HCT116 (cell line): ENCODE measurements at regions not wholly inside any gene's neighbourhood (a gene's known extent, or its start where the extent isn't known, plus 50 kb on each side); places are given as distances from the start of the nearest gene placed in this dataset.

Experiments
- ATAC-seq: fragments of 200-7000 bp; cut with Tn5 transposase; 2 replicates; pipeline ENCODE4 v1.9.1; 2020; ENCODE audit warnings: mild to moderate bottlenecking, moderate library complexity
- BruUV-seq: library from RNA; stranded (reverse); fragments of 400-500 nt; replicated peaks from 2 replicates; lab custom pipeline; 2021; lab: Mats Ljungman, UMichigan
- CTCF ChIA-PET: fragments of 300-600 bp; sonication (Branson Sonifier 250); formaldehyde crosslinking; loops from one replicate; lab custom pipeline; 2021; ENCODE audit warnings: antibody characterized with exemption; lab: Charles Lee
- POLR2A ChIA-PET: fragments of 300-600, 350-600 bp; sonication (Branson Sonifier 250); formaldehyde crosslinking; loops from one replicate; lab custom pipeline; 2021; ENCODE audit warnings: antibody characterized with exemption; lab: Charles Lee
- RAD21 ChIA-PET, 2 experiments: fragments of 300-600 bp; sonication (Branson Sonifier 250); formaldehyde crosslinking; loops; one replicate each; lab custom pipeline; 2023; ENCODE audit warnings: low total read pairs in 2 of 2; ENCODE audit not compliant: uncharacterized antibody in 2 of 2, unreplicated experiment in 2 of 2, low non-redundant PET in 1 of 2; lab: Charles Lee
- DNase-seq: peaks from one replicate; pipeline ENCODE4 v3.0.0-alpha.2; 2010; ENCODE audit warnings: low read depth, low spot score
- H2AFZ ChIP-seq: fragments of 200-600 bp; shearing (Covaris generic), sonication (generic); 2 replicates; pipeline ENCODE4 v1.6.1; 2017; ENCODE audit warnings: low read depth, mixed run types, mixed read lengths, antibody characterized with exemption, low read length; ENCODE audit not compliant: poor library complexity, severe bottlenecking
- H3K27ac ChIP-seq: 2 replicates; pipeline ENCODE4 v1.5.1; 2012; ENCODE audit warnings: low read depth, low read length
- H3K27me3 ChIP-seq: fragments of 200-600 bp; sonication (generic); 2 replicates; pipeline ENCODE4 v1.6.1; 2016; ENCODE audit warnings: mixed run types, low read length, mixed read lengths; ENCODE audit not compliant: insufficient read depth
- H3K36me3 ChIP-seq, 2 experiments: fragments of 200-500 bp in 1 of 2; fragments of 200-600 bp in 1 of 2; sonication (Bioruptor generic) in 1 of 2; sonication (generic) in 1 of 2; 2 replicates each; pipeline versions ENCODE4 v1.5.1 to v1.6.1; 2014 to 2016; ENCODE audit warnings: low read length in 2 of 2, inconsistent platforms in 1 of 2, mixed read lengths in 1 of 2, mixed run types in 1 of 2; ENCODE audit not compliant: insufficient read depth in 2 of 2, control insufficient read depth in 1 of 2
- H3K4me1 ChIP-seq, 2 experiments: fragments of 200-600 bp in 1 of 2; sonication (generic) in 1 of 2; 2 replicates each; pipeline versions ENCODE4 v1.5.1 to v1.6.1; 2012 to 2017; ENCODE audit warnings: low read length in 2 of 2, inconsistent platforms in 1 of 2, mild to moderate bottlenecking in 1 of 2, mixed read lengths in 1 of 2, mixed run types in 1 of 2, moderate library complexity in 1 of 2; ENCODE audit not compliant: insufficient read depth in 2 of 2, control insufficient read depth in 1 of 2
- H3K4me2 ChIP-seq: fragments of 200-600 bp; sonication (generic); 2 replicates; pipeline ENCODE4 v1.6.1; 2017; ENCODE audit warnings: mixed run types, low read length, mixed read lengths
- H3K4me3 ChIP-seq, 2 experiments: fragments of 200-600 bp in 1 of 2; sonication (generic) in 1 of 2; replicated peaks in 1 of 2; 2 replicates each; pipeline ENCODE4 v1.5.1; 2011 to 2016; ENCODE audit warnings: low read length in 2 of 2, control low read depth in 1 of 2, low read depth in 1 of 2, mild to moderate bottlenecking in 1 of 2, mixed read lengths in 1 of 2, mixed run types in 1 of 2
- H3K79me2 ChIP-seq: fragments of 200-600 bp; sonication (generic); 2 replicates; pipeline ENCODE4 v1.6.1; 2017; ENCODE audit warnings: mild to moderate bottlenecking, mixed run types, low read length, moderate library complexity, mixed read lengths; ENCODE audit not compliant: insufficient read depth
- H3K9ac ChIP-seq: fragments of 200-600 bp; sonication (generic); 2 replicates; pipeline ENCODE4 v1.6.1; 2016; ENCODE audit warnings: low read length, mixed read lengths
- H3K9me2 ChIP-seq: fragments of 200-600 bp; sonication (generic), shearing (Covaris generic); 2 replicates; pipeline ENCODE4 v1.6.1; 2017; ENCODE audit warnings: mixed run types, mild to moderate bottlenecking, moderate library complexity; ENCODE audit not compliant: insufficient read depth
- H3K9me3 ChIP-seq, 2 experiments: fragments of 200-500 bp in 1 of 2; fragments of 200-600 bp in 1 of 2; sonication (Bioruptor generic) in 1 of 2; sonication (generic) in 1 of 2; 2 replicates each; pipeline ENCODE4 v1.6.1; 2014 to 2017; ENCODE audit warnings: low read length in 2 of 2, mixed read lengths in 2 of 2, inconsistent platforms in 1 of 2, low read depth in 1 of 2, mild to moderate bottlenecking in 1 of 2, mixed run types in 1 of 2, moderate library complexity in 1 of 2; ENCODE audit not compliant: control insufficient read depth in 1 of 2, insufficient read depth in 1 of 2
- H4K20me1 ChIP-seq: fragments of 200-600 bp; sonication (generic), shearing (Covaris generic); 2 replicates; pipeline ENCODE4 v1.6.1; 2017; ENCODE audit warnings: mixed run types, mild to moderate bottlenecking, moderate library complexity; ENCODE audit not compliant: insufficient read depth
- ATF3 ChIP-seq: IDR thresholded peaks from 2 replicates; pipeline ENCODE4 v1.6.1; 2012
- CBX3 ChIP-seq: IDR thresholded peaks from 2 replicates; pipeline ENCODE4 v1.6.1; 2012; ENCODE audit warnings: low read depth
- CEBPB ChIP-seq: IDR thresholded peaks from 2 replicates; pipeline ENCODE4 v1.6.1; 2012; ENCODE audit warnings: low read depth
- CTCF ChIP-seq, 3 experiments: fragments of 200-600 bp in 1 of 3; sonication (generic) in 1 of 3; IDR thresholded peaks in 2 of 3; conservative IDR thresholded peaks in 1 of 3; 2 replicates each; pipeline ENCODE4 v1.5.1; 2012 to 2017; ENCODE audit warnings: low read depth in 2 of 3, low read length in 2 of 3, antibody characterized with exemption in 1 of 3, borderline replicate concordance in 1 of 3, control low read depth in 1 of 3, mild to moderate bottlenecking in 1 of 3, mixed read lengths in 1 of 3, mixed run types in 1 of 3, moderate library complexity in 1 of 3; ENCODE audit not compliant: insufficient read depth in 1 of 3
- EGR1 ChIP-seq: IDR thresholded peaks from 2 replicates; pipeline ENCODE4 v1.6.1; 2012; ENCODE audit warnings: low read depth
- EZH2 ChIP-seq: fragments of 200-600 bp; sonication (generic); IDR thresholded peaks from 2 replicates; pipeline ENCODE4 v1.6.1; 2017; ENCODE audit warnings: antibody characterized with exemption, mixed run types
- EZH2phosphoT487 ChIP-seq: fragments of 200-600 bp; IDR thresholded peaks from 2 replicates; pipeline ENCODE4 v1.6.1; 2018; ENCODE audit warnings: antibody characterized with exemption, borderline replicate concordance
- FOSL1 ChIP-seq: IDR thresholded peaks from 2 replicates; pipeline ENCODE4 v1.6.1; 2012; ENCODE audit warnings: low read depth
- JUND ChIP-seq: IDR thresholded peaks from 2 replicates; pipeline ENCODE4 v1.6.1; 2012
- POLR2A ChIP-seq: IDR thresholded peaks from 2 replicates; pipeline ENCODE4 v1.7.0; 2011; ENCODE audit warnings: borderline replicate concordance; ENCODE audit not compliant: insufficient read depth, insufficient read length; ENCODE audit errors: extremely low read depth
- RAD21 ChIP-seq: IDR thresholded peaks from 2 replicates; pipeline ENCODE4 v1.6.1; 2012; ENCODE audit warnings: low read depth, mild to moderate bottlenecking
- REST ChIP-seq: IDR thresholded peaks from 2 replicates; pipeline ENCODE4 v1.6.1; 2012; ENCODE audit warnings: low read depth
- SP1 ChIP-seq: IDR thresholded peaks from 2 replicates; pipeline ENCODE4 v1.6.1; 2012; ENCODE audit warnings: low read depth
- SRF ChIP-seq: IDR thresholded peaks from 2 replicates; pipeline ENCODE4 v1.6.1; 2012; ENCODE audit warnings: low read depth
- TCF7L2 ChIP-seq: IDR thresholded peaks from 2 replicates; pipeline ENCODE4 v1.7.0; 2011; ENCODE audit warnings: borderline replicate concordance, inconsistent platforms; ENCODE audit not compliant: insufficient read depth, insufficient read length; ENCODE audit errors: extremely low read depth
- YY1 ChIP-seq: IDR thresholded peaks from 2 replicates; pipeline ENCODE4 v1.6.1; 2011; ENCODE audit warnings: low read length, low read depth, moderate library complexity, mild to moderate bottlenecking; ENCODE audit not compliant: insufficient replicate concordance; ENCODE audit errors: extremely low read depth
- ZBTB33 ChIP-seq: IDR thresholded peaks from 2 replicates; pipeline ENCODE4 v1.6.1; 2011; ENCODE audit warnings: mild to moderate bottlenecking, low read length, moderate library complexity; ENCODE audit not compliant: insufficient replicate concordance; ENCODE audit errors: extremely low read depth
- ZFX ChIP-seq: fragments of 450-650 bp; IDR thresholded peaks from 2 replicates; pipeline ENCODE4 v1.6.1; 2017
- ZNF274 ChIP-seq: fragments of 200-500 bp; sonication (Bioruptor generic); IDR thresholded peaks from 2 replicates; pipeline ENCODE4 v1.6.1; 2014; ENCODE audit warnings: mild to moderate bottlenecking, low read depth, low read length, inconsistent platforms
- intact Hi-C: fragments of 100-400 bp; cut with micrococcal nuclease; formaldehyde crosslinking; loops from 2 replicates; pipeline ENCODE4 v1.10.0; 2022

- H3K36me3 ChIP-seq = no peaks in the 10 kb centered on the region
- intact Hi-C loops = loop anchor here (10.0 kb wide), 1 partner anchor 420 kb away; no protein-coding TSS in a partner anchor
- H3K4me1 ChIP-seq = no peaks in the 10 kb centered on the region
- no peak for ATAC-seq
- no peaks in the 10 kb centered on the region for H3K9me3 ChIP-seq
- H3K27ac ChIP-seq = no peak overlapping the region
- no TSS peak for BruUV-seq
- no peak overlapping the region for H2AFZ ChIP-seq
- CTCF ChIA-PET = interaction anchor here (2.0 kb wide), 1 partner anchor 416 kb away, joined by 8 read pairs; no protein-coding TSS in a partner anchor
- no peaks in the 10 kb centered on the region for H3K27me3 ChIP-seq
- TF ChIP-seq ZNF274 (no peak), ATF3 (no peak), ZFX (no peak), POLR2A (no peak), FOSL1 (no peak), SP1 (no peak), SRF (no peak), RAD21 (no peak), CEBPB (no peak), CTCF (IDR thresholded peaks at IDR 0.05 in 2 of 3, conservative IDR thresholded peaks at IDR 0.05 in 1 of 3; ENCODE audit: borderline replicate concordance in 1 of 3, insufficient read depth in 1 of 3, low read depth in 2 of 3, low read length in 2 of 3) (no peak), CBX3 (no peak), JUND (no peak), EZH2 (no peak), EZH2phosphoT487 (no peak), REST (no peak), ZBTB33 (no peak), YY1 (no peak), EGR1 (no peak), TCF7L2 (no peak)
- no peak overlapping the region for H3K9ac ChIP-seq
- POLR2A ChIA-PET = no interaction called here
- DNase-seq = no peak
- no peaks in the 10 kb centered on the region for H3K9me2 ChIP-seq
- no peaks in the 10 kb centered on the region for H3K79me2 ChIP-seq
- H4K20me1 ChIP-seq = no peaks in the 10 kb centered on the region
- H3K4me3 ChIP-seq = no peak overlapping the region
- RAD21 ChIA-PET = no interaction called here
- H3K4me2 ChIP-seq = no peak overlapping the region
Observed at GRCh38 chr1:55894521-55894920, 679.4 kb upstream of the USP24 start.
